Endothelial cell of umbilical vein (primary cell): ENCODE measurements at regions not wholly inside any gene's neighbourhood (a gene's known extent, or its start where the extent isn't known, plus 50 kb on each side); places are given as distances from the start of the nearest gene placed in this dataset.

Source experiments
- BruUV-seq: library from RNA; stranded (reverse); fragments of 400-500 nt; replicated peaks from 2 replicates; lab custom pipeline; 2021; lab: Mats Ljungman, UMichigan
- CTCF ChIA-PET: fragments of 300-600, 350-600 bp; sonication (Branson Sonifier 250); formaldehyde crosslinking; loops from one replicate; lab custom pipeline; 2021; ENCODE audit warnings: antibody characterized with exemption, inconsistent platforms; lab: Charles Lee
- POLR2A ChIA-PET: fragments of 300-600, 350-600 bp; sonication (Branson Sonifier 250); formaldehyde crosslinking; loops from one replicate; lab custom pipeline; 2021; ENCODE audit warnings: antibody characterized with exemption, inconsistent platforms; lab: Charles Lee
- DNase-seq: peaks from one replicate; pipeline ENCODE4 v3.0.0-alpha.2; 2011; ENCODE audit warnings: low read depth, low spot score
- FAIRE-seq: peaks from 2 replicates; lab custom pipeline; 2011; peaks lifted over from hg19 to GRCh38; lab: Jason Lieb, UNC
- H2AFZ ChIP-seq: 2 replicates; pipeline ENCODE4 v1.6.0; 2012; ENCODE audit warnings: low read depth, low read length, control low read depth, inconsistent platforms
- H3K27ac ChIP-seq: 2 replicates; pipeline ENCODE4 v1.5.1; 2011; ENCODE audit warnings: low read depth, mild to moderate bottlenecking, control low read depth, low read length, moderate library complexity; ENCODE audit not compliant: insufficient read depth
- H3K27me3 ChIP-seq, 2 experiments: 2 replicates each; pipeline versions ENCODE4 v1.6.0 to v1.6.1; 2011; ENCODE audit warnings: low read length in 2 of 2, mixed read lengths in 1 of 2; ENCODE audit not compliant: control insufficient read depth in 2 of 2, insufficient read depth in 2 of 2
- H3K36me3 ChIP-seq, 2 experiments: 2 replicates in 1 of 2; 3 replicates in 1 of 2; pipeline ENCODE4 v1.5.1; 2011; ENCODE audit warnings: low read length in 2 of 2, mild to moderate bottlenecking in 1 of 2, moderate library complexity in 1 of 2; ENCODE audit not compliant: control insufficient read depth in 2 of 2, insufficient read depth in 2 of 2; ENCODE audit errors: extremely low read depth in 1 of 2
- H3K4me1 ChIP-seq: 3 replicates; pipeline ENCODE4 v1.5.1; 2011; ENCODE audit warnings: mild to moderate bottlenecking, low read length; ENCODE audit not compliant: control insufficient read depth, insufficient read depth; ENCODE audit errors: extremely low read depth
- H3K4me2 ChIP-seq: 2 replicates; pipeline ENCODE4 v1.6.1; 2011; ENCODE audit warnings: low read length, control low read depth, mixed read lengths; ENCODE audit not compliant: insufficient read depth
- H3K4me3 ChIP-seq, 3 experiments: fragments of 200-600 bp in 1 of 3; sonication (generic), shearing (Covaris generic) in 1 of 3; replicated peaks in 1 of 3; 2 replicates each; pipeline ENCODE4 v1.5.1; 2011 to 2016; ENCODE audit warnings: control low read depth in 3 of 3, low read length in 3 of 3, mild to moderate bottlenecking in 2 of 3, inconsistent platforms in 1 of 3, low read depth in 1 of 3, moderate library complexity in 1 of 3; ENCODE audit not compliant: insufficient read depth in 1 of 3
- H3K79me2 ChIP-seq: 2 replicates; pipeline ENCODE4 v1.6.0; 2012; ENCODE audit warnings: low read length, inconsistent platforms; ENCODE audit not compliant: control insufficient read depth, insufficient read depth
- H3K9ac ChIP-seq: replicated peaks from 2 replicates; pipeline ENCODE3; 2011; ENCODE audit warnings: low read length, control low read depth; ENCODE audit not compliant: insufficient read depth; ENCODE audit errors: extremely low read depth
- H3K9me1 ChIP-seq: replicated peaks from 3 replicates; pipeline ENCODE4 v1.6.0; 2011; ENCODE audit warnings: mild to moderate bottlenecking, low read length; ENCODE audit not compliant: control insufficient read depth, insufficient read depth; ENCODE audit errors: extremely low read depth
- H3K9me3 ChIP-seq: replicated peaks from 2 replicates; pipeline ENCODE4 v1.5.1; 2012; ENCODE audit warnings: low read length, inconsistent platforms; ENCODE audit not compliant: control insufficient read depth, insufficient read depth
- H4K20me1 ChIP-seq: replicated peaks from 2 replicates; pipeline ENCODE3; 2011; ENCODE audit warnings: mild to moderate bottlenecking, low read length; ENCODE audit not compliant: control insufficient read depth, insufficient read depth; ENCODE audit errors: extremely low read depth
- EZH2 ChIP-seq: IDR thresholded peaks from 2 replicates; pipeline ENCODE4 v1.6.1; 2012; ENCODE audit warnings: borderline replicate concordance, low read depth, mild to moderate bottlenecking, moderate library complexity, low read length, inconsistent platforms; ENCODE audit not compliant: severe bottlenecking
- FOS ChIP-seq: IDR thresholded peaks from 2 replicates; pipeline ENCODE4 v1.6.1; 2011; ENCODE audit warnings: mild to moderate bottlenecking, low read length, moderate library complexity, borderline replicate concordance; ENCODE audit not compliant: insufficient read depth
- GATA2 ChIP-seq: IDR thresholded peaks from 2 replicates; pipeline ENCODE4 v1.7.0; 2011; ENCODE audit warnings: low read depth, mild to moderate bottlenecking, moderate library complexity, mixed read lengths, low read length; ENCODE audit not compliant: insufficient read length, insufficient read depth
- JUN ChIP-seq: IDR thresholded peaks from 2 replicates; pipeline ENCODE4 v1.6.1; 2011; ENCODE audit warnings: borderline replicate concordance, low read depth; ENCODE audit not compliant: insufficient read length, insufficient read depth
- MYC ChIP-seq: IDR thresholded peaks from one replicate; pipeline ENCODE4 v1.6.1; 2011; ENCODE audit warnings: mild to moderate bottlenecking, low read depth, low read length
- POLR2A ChIP-seq: IDR thresholded peaks from 2 replicates; pipeline ENCODE4 v1.6.1; 2012; ENCODE audit warnings: low read depth, mild to moderate bottlenecking, control low read depth, low read length
- POLR2AphosphoS5 ChIP-seq: IDR thresholded peaks from 2 replicates; pipeline ENCODE4 v1.6.1; 2012; ENCODE audit warnings: low read depth, mild to moderate bottlenecking, control low read depth, low read length, moderate library complexity; ENCODE audit not compliant: insufficient read depth
- dilution Hi-C: fragments of 300-500 bp; cut with MboI; formaldehyde crosslinking; loops from one replicate; pipeline ENCODE4 v1.15.0; 2019; ENCODE audit warnings: low sequenced_read_pairs; ENCODE audit not compliant: extremely low pct_ligation_motif_present
- intact Hi-C: fragments of 100-400 bp; cut with micrococcal nuclease; formaldehyde crosslinking; loops from one replicate; pipeline ENCODE4 v1.10.0; 2022
- TF ChIP-seq, protein P1 (sequence below), 2 donors: IDR thresholded peaks; 1 replicate in 1 of 2; 2 replicates in 1 of 2; pipeline ENCODE4 v1.5.1; 2011; ENCODE audit warnings: low read length in 2 of 2, mild to moderate bottlenecking in 2 of 2, moderate library complexity in 2 of 2, control low read depth in 1 of 2, inconsistent platforms in 1 of 2, low read depth in 1 of 2; ENCODE audit not compliant: insufficient read depth in 1 of 2; ENCODE audit errors: extremely low read depth in 1 of 2
- TF ChIP-seq, protein P2 (sequence below): IDR thresholded peaks from 2 replicates; pipeline ENCODE4 v1.6.1; 2011; ENCODE audit not compliant: insufficient read depth, insufficient read length

DNA sequence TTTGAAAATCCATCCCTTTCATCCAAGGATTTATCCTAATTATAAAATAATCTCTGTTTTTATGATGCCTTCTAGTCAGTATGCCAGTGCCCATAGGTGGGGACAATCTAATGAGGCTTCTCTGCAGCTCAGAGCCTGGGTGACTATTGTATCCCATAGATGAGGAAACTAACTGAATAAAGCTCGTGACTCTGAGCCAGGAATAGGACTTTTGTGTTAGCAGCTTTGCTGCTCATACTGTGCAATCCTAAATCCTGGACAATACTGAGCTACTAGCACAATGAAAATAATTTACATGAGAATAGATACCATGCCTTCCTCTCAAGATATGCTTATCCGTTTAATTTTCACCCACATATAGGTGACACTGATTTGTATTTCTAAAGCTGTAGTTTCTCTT, 443.0 kb downstream of the PLK2 start:
- dilution Hi-C loops = no loop called here
- BruUV-seq = no TSS peak
- no peak overlapping the region for H3K9ac ChIP-seq

More for the DNA sequence above, 443.0 kb downstream of the PLK2 start:
- POLR2A ChIA-PET = interaction anchor here (1.7 kb wide), 1 partner anchor 443 kb away, joined by 5 read pairs; the partner anchor contains the start of gene PLK2
- FAIRE-seq (no peak), DNase-seq (no peak)
- no peak overlapping the region for H3K4me2 ChIP-seq
- H3K27me3 ChIP-seq = no peaks in the 10 kb centered on the region
- H3K4me1 ChIP-seq = peaks cover 18% of the 10 kb centered on the region
- no peaks in the 10 kb centered on the region for H3K9me1 ChIP-seq
- CTCF ChIA-PET = interaction anchor here (1.1 to 1.5 kb wide), 2 partner anchors 28 to 719 kb away, joined by 3 to 6 read pairs; no protein-coding TSS in a partner anchor
- H2AFZ ChIP-seq = no peak overlapping the region
- intact Hi-C loops = no loop called here
- no peaks in the 10 kb centered on the region for H3K79me2 ChIP-seq
- TF ChIP-seq MYC (no peak), EZH2 (no peak), POLR2AphosphoS5 (no peak), FOS (no peak), POLR2A (no peak), GATA2 (no peak), JUN (no peak)
- TF ChIP-seq, protein P1, sequence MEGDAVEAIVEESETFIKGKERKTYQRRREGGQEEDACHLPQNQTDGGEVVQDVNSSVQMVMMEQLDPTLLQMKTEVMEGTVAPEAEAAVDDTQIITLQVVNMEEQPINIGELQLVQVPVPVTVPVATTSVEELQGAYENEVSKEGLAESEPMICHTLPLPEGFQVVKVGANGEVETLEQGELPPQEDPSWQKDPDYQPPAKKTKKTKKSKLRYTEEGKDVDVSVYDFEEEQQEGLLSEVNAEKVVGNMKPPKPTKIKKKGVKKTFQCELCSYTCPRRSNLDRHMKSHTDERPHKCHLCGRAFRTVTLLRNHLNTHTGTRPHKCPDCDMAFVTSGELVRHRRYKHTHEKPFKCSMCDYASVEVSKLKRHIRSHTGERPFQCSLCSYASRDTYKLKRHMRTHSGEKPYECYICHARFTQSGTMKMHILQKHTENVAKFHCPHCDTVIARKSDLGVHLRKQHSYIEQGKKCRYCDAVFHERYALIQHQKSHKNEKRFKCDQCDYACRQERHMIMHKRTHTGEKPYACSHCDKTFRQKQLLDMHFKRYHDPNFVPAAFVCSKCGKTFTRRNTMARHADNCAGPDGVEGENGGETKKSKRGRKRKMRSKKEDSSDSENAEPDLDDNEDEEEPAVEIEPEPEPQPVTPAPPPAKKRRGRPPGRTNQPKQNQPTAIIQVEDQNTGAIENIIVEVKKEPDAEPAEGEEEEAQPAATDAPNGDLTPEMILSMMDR (IDR thresholded peaks at IDR 0.05; ENCODE audit: extremely low read depth in 1 of 2, insufficient read depth in 1 of 2, low read depth in 1 of 2, low read length in 2 of 2) = no peak
- TF ChIP-seq, protein P2, sequence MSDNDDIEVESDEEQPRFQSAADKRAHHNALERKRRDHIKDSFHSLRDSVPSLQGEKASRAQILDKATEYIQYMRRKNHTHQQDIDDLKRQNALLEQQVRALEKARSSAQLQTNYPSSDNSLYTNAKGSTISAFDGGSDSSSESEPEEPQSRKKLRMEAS = no peak
- H3K9me3 ChIP-seq = no peaks in the 10 kb centered on the region
- no peak overlapping the region for H3K27ac ChIP-seq
- H4K20me1 ChIP-seq = no peaks in the 10 kb centered on the region
- H3K4me3 ChIP-seq = no peak overlapping the region
- no peaks in the 10 kb centered on the region for H3K36me3 ChIP-seq
